Fibroblast of lung (primary cell): ENCODE measurements at regions not wholly inside any gene's neighbourhood (a gene's known extent, or its start where the extent isn't known, plus 50 kb on each side); places are given as distances from the start of the nearest gene placed in this dataset.

Experiments used
- DNase-seq, 2 donors: peaks; one replicate each; pipeline versions ENCODE4 v3.0.0 to v3.0.0-alpha.2; 2010; ENCODE audit warnings: low read depth in 2 of 2
- H2AFZ ChIP-seq: 2 replicates; pipeline ENCODE4 v1.5.1; 2012; ENCODE audit warnings: low read length, control low read depth, inconsistent platforms
- H3K27ac ChIP-seq: 2 replicates; pipeline ENCODE4 v1.5.1; 2011; ENCODE audit warnings: low read length, control low read depth; ENCODE audit not compliant: insufficient read depth
- H3K27me3 ChIP-seq: 2 replicates; pipeline ENCODE4 v1.5.1; 2011; ENCODE audit warnings: mild to moderate bottlenecking, low read length; ENCODE audit not compliant: control insufficient read depth, insufficient read depth
- H3K36me3 ChIP-seq: 2 replicates; pipeline ENCODE4 v1.5.1; 2011; ENCODE audit warnings: low read length; ENCODE audit not compliant: control insufficient read depth, insufficient read depth
- H3K4me1 ChIP-seq: 2 replicates; pipeline ENCODE4 v1.5.1; 2011; ENCODE audit warnings: low read length; ENCODE audit not compliant: control insufficient read depth, insufficient read depth; ENCODE audit errors: extremely low read depth
- H3K4me2 ChIP-seq: 2 replicates; pipeline ENCODE4 v1.5.1; 2011; ENCODE audit warnings: low read length, control low read depth; ENCODE audit not compliant: insufficient read depth; ENCODE audit errors: extremely low read depth
- H3K4me3 ChIP-seq, 4 experiments: fragments of 200-600 bp in 1 of 4; sonication (generic) in 1 of 4; replicated peaks in 1 of 4; 2 replicates each; pipeline ENCODE4 v1.5.1; 2011 to 2016; ENCODE audit warnings: low read length in 4 of 4, low read depth in 3 of 4, mild to moderate bottlenecking in 3 of 4, control low read depth in 2 of 4, inconsistent platforms in 1 of 4, mixed read lengths in 1 of 4; ENCODE audit not compliant: insufficient read depth in 1 of 4; ENCODE audit errors: control extremely low read depth in 1 of 4
- H3K79me2 ChIP-seq: 2 replicates; pipeline ENCODE4 v1.5.1; 2012; ENCODE audit warnings: mild to moderate bottlenecking, low read length, inconsistent platforms; ENCODE audit not compliant: control insufficient read depth, insufficient read depth
- H3K9ac ChIP-seq: 2 replicates; pipeline ENCODE4 v1.5.1; 2011; ENCODE audit warnings: mild to moderate bottlenecking, low read length, control low read depth; ENCODE audit not compliant: insufficient read depth
- H3K9me3 ChIP-seq: 2 replicates; pipeline ENCODE4 v1.5.1; 2012; ENCODE audit warnings: low read depth, low read length; ENCODE audit not compliant: control insufficient read depth, insufficient read depth
- H4K20me1 ChIP-seq: 2 replicates; pipeline ENCODE4 v1.5.1; 2011; ENCODE audit warnings: low read length; ENCODE audit not compliant: control insufficient read depth, insufficient read depth; ENCODE audit errors: extremely low read depth
- EZH2 ChIP-seq: IDR thresholded peaks from 2 replicates; pipeline ENCODE4 v1.5.1; 2012; ENCODE audit warnings: low read length, control low read depth, mild to moderate bottlenecking; ENCODE audit errors: missing control alignments
- TF ChIP-seq, protein P1 (sequence below), 2 donors: IDR thresholded peaks in 1 of 2; conservative IDR thresholded peaks in 1 of 2; 1 replicate in 1 of 2; 2 replicates in 1 of 2; pipeline ENCODE4 v1.5.1; 2011 to 2012; ENCODE audit warnings: low read length in 2 of 2, control low read depth in 1 of 2, inconsistent platforms in 1 of 2, low read depth in 1 of 2, mild to moderate bottlenecking in 1 of 2

DNA sequence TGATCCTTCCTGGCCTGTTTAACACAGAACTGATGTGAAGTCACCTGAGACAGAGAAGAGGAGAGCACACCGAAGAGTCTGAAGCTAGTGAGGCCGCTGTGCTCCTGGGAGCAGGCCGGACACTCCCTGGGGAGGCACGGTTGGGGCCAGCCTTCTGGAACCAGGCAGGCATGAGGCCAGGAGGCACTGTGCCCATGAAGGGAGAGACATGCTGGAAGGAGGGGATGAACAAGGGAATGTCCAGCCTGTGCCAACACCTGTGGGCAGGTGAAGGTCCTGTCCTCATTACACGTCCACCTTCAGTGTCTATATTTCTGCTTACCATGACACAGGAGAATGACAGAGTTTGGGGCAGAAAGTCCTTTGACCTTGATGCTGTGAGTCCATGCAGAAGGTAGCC lies 183.8 kb upstream of the S1PR3 start:
- DNase-seq: no peak
- Histone ChIP-seq H4K20me1 (no peaks in the 10 kb centered on the region), H3K79me2 (no peaks in the 10 kb centered on the region), H3K27ac (no peak overlapping the region), H3K9ac (no peak overlapping the region), H3K4me1 (peaks cover 2% of the 10 kb centered on the region), H3K4me2 (no peak overlapping the region), H3K36me3 (no peaks in the 10 kb centered on the region), H3K4me3 (no peak overlapping the region), H3K27me3 (peaks cover under 1% of the 10 kb centered on the region), H2AFZ (no peak overlapping the region), H3K9me3 (no peaks in the 10 kb centered on the region)
- TF ChIP-seq EZH2: no peak
- TF ChIP-seq, protein P1, sequence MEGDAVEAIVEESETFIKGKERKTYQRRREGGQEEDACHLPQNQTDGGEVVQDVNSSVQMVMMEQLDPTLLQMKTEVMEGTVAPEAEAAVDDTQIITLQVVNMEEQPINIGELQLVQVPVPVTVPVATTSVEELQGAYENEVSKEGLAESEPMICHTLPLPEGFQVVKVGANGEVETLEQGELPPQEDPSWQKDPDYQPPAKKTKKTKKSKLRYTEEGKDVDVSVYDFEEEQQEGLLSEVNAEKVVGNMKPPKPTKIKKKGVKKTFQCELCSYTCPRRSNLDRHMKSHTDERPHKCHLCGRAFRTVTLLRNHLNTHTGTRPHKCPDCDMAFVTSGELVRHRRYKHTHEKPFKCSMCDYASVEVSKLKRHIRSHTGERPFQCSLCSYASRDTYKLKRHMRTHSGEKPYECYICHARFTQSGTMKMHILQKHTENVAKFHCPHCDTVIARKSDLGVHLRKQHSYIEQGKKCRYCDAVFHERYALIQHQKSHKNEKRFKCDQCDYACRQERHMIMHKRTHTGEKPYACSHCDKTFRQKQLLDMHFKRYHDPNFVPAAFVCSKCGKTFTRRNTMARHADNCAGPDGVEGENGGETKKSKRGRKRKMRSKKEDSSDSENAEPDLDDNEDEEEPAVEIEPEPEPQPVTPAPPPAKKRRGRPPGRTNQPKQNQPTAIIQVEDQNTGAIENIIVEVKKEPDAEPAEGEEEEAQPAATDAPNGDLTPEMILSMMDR (conservative IDR thresholded peaks at IDR 0.05 in 1 of 2, IDR thresholded peaks at IDR 0.05 in 1 of 2; ENCODE audit: low read depth in 1 of 2, low read length in 2 of 2): no peak

DNA sequence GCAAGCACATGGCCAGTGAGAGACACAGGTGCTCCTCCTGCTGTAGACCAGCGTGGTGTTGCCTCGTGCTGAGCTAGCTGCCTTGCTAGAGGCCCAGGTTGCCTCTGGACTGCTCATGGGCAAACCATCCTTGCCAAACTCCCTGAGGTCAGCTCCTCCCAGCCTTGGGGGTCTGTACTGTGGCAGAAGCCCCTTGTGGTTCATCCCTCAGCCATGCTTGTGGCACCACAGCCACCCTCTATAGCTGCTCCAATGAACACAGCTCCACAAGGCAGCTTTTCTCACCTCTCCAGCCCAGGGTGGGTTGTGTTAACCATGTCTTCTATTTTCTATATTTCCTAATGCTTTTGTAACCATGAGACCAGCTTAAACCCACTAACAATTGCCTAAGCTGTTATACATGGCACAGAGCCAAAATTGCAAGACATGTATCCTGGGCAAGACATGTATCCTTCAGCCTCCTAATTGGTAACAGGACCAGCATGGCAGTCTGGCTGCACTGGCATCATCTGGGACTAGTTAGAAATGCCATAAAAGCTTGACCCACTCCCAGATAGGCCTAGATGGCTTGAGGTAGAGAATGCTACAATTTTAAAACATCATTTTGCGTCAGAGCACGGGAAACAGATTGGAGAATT lies 183.1 kb upstream of the S1PR3 start:
- Histone ChIP-seq H3K27me3 (no peaks in the 10 kb centered on the region), H3K27ac (no peak overlapping the region), H3K9ac (no peak overlapping the region), H2AFZ (no peak overlapping the region), H3K36me3 (no peaks in the 10 kb centered on the region), H3K4me1 (peaks cover 2% of the 10 kb centered on the region), H3K9me3 (no peaks in the 10 kb centered on the region), H3K4me3 (no peak overlapping the region), H3K4me2 (no peak overlapping the region), H3K79me2 (no peaks in the 10 kb centered on the region), H4K20me1 (no peaks in the 10 kb centered on the region)
- TF ChIP-seq EZH2: no peak
- TF ChIP-seq, protein P1 (conservative IDR thresholded peaks at IDR 0.05 in 1 of 2, IDR thresholded peaks at IDR 0.05 in 1 of 2; ENCODE audit: low read depth in 1 of 2, low read length in 2 of 2): no peak
- DNase-seq: peak in 1 of 2 donors; percentile 62

DNA sequence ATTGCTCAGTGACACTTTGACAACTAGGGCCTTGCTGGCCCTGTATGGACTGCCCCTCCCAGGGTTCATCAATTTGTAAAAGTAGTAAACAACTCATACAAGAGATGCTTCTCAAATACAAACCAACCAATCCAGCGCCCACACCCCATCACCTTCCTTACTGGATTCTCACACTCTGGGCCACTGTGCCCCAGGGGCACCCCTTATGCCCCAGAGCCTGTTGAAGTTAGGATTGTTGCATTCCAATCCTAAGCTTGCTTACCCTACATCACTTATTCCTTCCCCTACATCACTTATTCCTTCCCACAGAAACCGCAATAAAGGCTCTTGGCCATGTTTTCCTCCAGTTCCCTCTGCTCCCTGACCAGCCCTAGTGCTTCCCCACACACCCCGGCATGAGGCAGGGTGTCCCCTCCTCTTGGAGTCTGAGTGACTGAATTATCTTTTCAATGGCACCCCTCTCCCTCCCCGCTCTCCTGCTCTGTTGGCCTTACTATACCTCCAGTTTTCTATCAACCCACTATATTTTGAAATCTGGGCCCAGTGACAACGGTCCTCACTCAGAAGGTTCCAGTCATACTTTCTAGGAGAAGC lies 182.4 kb upstream of the S1PR3 start:
- no peak for DNase-seq
- H3K27me3 ChIP-seq: no peaks in the 10 kb centered on the region
- H3K9me3 ChIP-seq: no peaks in the 10 kb centered on the region
- H3K79me2 ChIP-seq: no peaks in the 10 kb centered on the region
- no peak overlapping the region for H2AFZ ChIP-seq
- no peak overlapping the region for H3K4me2 ChIP-seq
- H3K4me3 ChIP-seq: no peak overlapping the region
- TF ChIP-seq, protein P1 (conservative IDR thresholded peaks at IDR 0.05 in 1 of 2, IDR thresholded peaks at IDR 0.05 in 1 of 2; ENCODE audit: low read depth in 1 of 2, low read length in 2 of 2): no peak
- TF ChIP-seq EZH2: no peak
- peaks cover 3% of the 10 kb centered on the region for H3K4me1 ChIP-seq
- no peak overlapping the region for H3K9ac ChIP-seq
- no peaks in the 10 kb centered on the region for H3K36me3 ChIP-seq
- H3K27ac ChIP-seq: no peak overlapping the region
- no peaks in the 10 kb centered on the region for H4K20me1 ChIP-seq
